Cardiac muscle cell (in vitro differentiated cells and primary cell): ENCODE measurements at regions not wholly inside any gene's neighbourhood (a gene's known extent, or its start where the extent isn't known, plus 50 kb on each side); places are given as distances from the start of the nearest gene placed in this dataset.

ENCODE experiments used
- DNase-seq, 2 donors: peaks; one replicate each; pipeline versions ENCODE4 v3.0.0 to v3.0.0-alpha.2; 2010 to 2017; ENCODE audit warnings: low read depth in 1 of 2, low spot score in 1 of 2
- H3K27ac ChIP-seq: fragments of 200-600 bp; sonication (generic); 2 replicates; pipeline ENCODE4 v1.5.1; 2016
- H3K27me3 ChIP-seq: fragments of 200-600 bp; sonication (generic); 2 replicates; pipeline ENCODE4 v1.6.0; 2016; ENCODE audit warnings: control low read depth
- H3K36me3 ChIP-seq: fragments of 200-600 bp; sonication (generic); 2 replicates; pipeline ENCODE4 v1.5.1; 2016; ENCODE audit warnings: control low read depth
- H3K4me1 ChIP-seq: fragments of 200-600 bp; sonication (generic); 2 replicates; pipeline ENCODE4 v1.8.1; 2017; ENCODE audit warnings: low read depth, mild to moderate bottlenecking, mixed run types
- H3K4me3 ChIP-seq: fragments of 200-600 bp; sonication (generic); 2 replicates; pipeline ENCODE4 v1.5.1; 2016; ENCODE audit warnings: mild to moderate bottlenecking
- H3K9me3 ChIP-seq: fragments of 200-600 bp; sonication (generic); 2 replicates; pipeline ENCODE4 v1.5.1; 2017; ENCODE audit warnings: low read depth, mild to moderate bottlenecking, control low read depth
- TF ChIP-seq, protein P1 (sequence below): IDR thresholded peaks from 2 replicates; pipeline ENCODE4 v1.5.1; 2012; ENCODE audit warnings: low read depth, mild to moderate bottlenecking, low read length

DNA sequence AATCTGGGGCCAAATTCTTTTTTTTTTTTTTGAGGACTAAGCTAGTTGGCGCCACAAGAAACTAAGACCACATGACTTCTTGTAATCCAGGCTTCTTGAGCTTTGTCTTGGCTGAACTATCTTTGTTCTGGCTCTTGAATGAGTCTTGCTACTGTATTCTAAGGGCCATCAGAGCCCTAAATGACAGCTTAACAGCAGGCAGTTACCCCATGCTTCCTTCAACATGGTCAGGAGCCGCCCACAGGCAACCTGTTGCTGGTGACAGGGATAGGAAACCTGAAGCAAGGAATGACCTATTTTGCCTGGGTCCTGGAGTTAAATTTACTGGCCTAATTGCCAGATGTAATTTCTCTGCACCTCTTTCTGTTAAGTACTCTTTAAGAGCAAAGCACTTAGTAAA is 188.2 kb upstream of the PLXNA2 start:
- TF ChIP-seq, protein P1, sequence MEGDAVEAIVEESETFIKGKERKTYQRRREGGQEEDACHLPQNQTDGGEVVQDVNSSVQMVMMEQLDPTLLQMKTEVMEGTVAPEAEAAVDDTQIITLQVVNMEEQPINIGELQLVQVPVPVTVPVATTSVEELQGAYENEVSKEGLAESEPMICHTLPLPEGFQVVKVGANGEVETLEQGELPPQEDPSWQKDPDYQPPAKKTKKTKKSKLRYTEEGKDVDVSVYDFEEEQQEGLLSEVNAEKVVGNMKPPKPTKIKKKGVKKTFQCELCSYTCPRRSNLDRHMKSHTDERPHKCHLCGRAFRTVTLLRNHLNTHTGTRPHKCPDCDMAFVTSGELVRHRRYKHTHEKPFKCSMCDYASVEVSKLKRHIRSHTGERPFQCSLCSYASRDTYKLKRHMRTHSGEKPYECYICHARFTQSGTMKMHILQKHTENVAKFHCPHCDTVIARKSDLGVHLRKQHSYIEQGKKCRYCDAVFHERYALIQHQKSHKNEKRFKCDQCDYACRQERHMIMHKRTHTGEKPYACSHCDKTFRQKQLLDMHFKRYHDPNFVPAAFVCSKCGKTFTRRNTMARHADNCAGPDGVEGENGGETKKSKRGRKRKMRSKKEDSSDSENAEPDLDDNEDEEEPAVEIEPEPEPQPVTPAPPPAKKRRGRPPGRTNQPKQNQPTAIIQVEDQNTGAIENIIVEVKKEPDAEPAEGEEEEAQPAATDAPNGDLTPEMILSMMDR: no peak
- no peaks in the 10 kb centered on the region for H3K36me3 ChIP-seq
- DNase-seq: no peak
- H3K27ac ChIP-seq: no peak overlapping the region
- no peak overlapping the region for H3K4me3 ChIP-seq
- H3K4me1 ChIP-seq: peaks cover 44% of the 10 kb centered on the region
- no peaks in the 10 kb centered on the region for H3K9me3 ChIP-seq
- no peaks in the 10 kb centered on the region for H3K27me3 ChIP-seq

DNA sequence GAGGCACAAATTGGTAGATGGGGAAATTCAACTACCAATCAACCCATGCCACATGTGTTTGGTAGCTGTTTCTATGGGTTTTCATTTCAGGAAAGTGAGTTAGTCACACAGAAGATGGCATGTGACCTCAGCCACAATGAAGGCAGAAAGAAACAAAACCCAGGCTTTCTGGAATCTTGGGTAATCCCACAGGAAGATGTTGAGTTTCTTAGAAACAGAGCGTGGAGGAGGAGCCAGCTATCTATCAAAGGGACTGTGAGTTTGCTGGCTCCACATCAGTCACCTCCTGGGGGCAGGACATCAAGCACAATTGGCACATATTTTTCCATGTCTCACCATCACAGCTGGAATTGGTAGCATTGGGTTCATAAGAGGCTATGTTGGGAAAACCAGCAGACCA is 188.9 kb upstream of the PLXNA2 start:
- H3K36me3 ChIP-seq: no peaks in the 10 kb centered on the region
- H3K27me3 ChIP-seq: no peaks in the 10 kb centered on the region
- peaks cover 44% of the 10 kb centered on the region for H3K4me1 ChIP-seq
- TF ChIP-seq, protein P1: no peak
- no peak overlapping the region for H3K27ac ChIP-seq
- no peak for DNase-seq
- no peak overlapping the region for H3K4me3 ChIP-seq
- H3K9me3 ChIP-seq: no peaks in the 10 kb centered on the region

DNA sequence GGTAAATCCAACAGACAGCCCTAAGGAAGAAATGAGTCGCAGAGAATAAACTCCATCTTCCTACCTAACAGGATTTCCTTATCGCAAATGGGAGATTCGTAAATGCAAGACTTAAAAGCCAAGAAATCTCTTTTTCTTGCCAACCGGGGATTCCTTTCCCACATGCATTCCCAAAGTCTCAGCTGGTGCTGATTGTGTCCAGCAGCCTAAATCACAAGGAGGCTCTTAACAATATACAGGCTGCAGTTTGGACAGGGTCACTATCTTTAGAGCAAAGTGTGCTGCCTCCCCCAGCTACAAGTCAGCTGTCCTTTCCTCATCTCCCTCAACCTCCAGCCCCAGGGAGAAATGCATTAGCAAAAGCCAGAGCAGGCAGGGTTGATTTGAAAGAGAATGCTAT is 189.8 kb upstream of the PLXNA2 start:
- Histone ChIP-seq H3K9me3 (no peaks in the 10 kb centered on the region), H3K4me3 (no peak overlapping the region), H3K27me3 (no peaks in the 10 kb centered on the region), H3K4me1 (peaks cover 41% of the 10 kb centered on the region), H3K27ac (peak overlapping the region; percentile 40), H3K36me3 (no peaks in the 10 kb centered on the region)
- peak; percentile 2 to 81 for DNase-seq
- TF ChIP-seq, protein P1: no peak

DNA sequence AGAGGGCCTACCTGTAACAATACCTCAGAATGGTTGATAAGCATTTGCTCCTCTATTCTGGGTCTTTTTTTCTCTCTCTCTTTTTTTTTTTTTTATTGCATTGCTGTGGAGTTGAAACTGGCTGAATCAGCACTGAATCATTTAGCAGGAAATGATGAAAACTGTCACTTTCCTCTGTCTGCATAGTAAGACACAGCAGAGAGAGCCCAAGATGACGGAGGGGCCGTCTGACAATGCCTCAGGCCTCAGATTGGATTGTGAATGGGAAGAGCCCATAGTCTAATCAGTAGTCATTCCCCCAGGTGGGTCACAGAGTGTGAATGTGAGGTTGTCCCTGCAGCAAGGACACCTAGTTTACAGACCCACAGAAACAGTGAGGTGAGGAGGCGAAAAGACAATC is 193.2 kb upstream of the PLXNA2 start:
- Histone ChIP-seq H3K4me3 (no peak overlapping the region), H3K36me3 (no peaks in the 10 kb centered on the region), H3K27me3 (no peaks in the 10 kb centered on the region), H3K9me3 (no peaks in the 10 kb centered on the region), H3K27ac (no peak overlapping the region), H3K4me1 (peaks cover 28% of the 10 kb centered on the region)
- peak in 1 of 2 donors; percentile 26 for DNase-seq
- TF ChIP-seq, protein P1: no peak

DNA sequence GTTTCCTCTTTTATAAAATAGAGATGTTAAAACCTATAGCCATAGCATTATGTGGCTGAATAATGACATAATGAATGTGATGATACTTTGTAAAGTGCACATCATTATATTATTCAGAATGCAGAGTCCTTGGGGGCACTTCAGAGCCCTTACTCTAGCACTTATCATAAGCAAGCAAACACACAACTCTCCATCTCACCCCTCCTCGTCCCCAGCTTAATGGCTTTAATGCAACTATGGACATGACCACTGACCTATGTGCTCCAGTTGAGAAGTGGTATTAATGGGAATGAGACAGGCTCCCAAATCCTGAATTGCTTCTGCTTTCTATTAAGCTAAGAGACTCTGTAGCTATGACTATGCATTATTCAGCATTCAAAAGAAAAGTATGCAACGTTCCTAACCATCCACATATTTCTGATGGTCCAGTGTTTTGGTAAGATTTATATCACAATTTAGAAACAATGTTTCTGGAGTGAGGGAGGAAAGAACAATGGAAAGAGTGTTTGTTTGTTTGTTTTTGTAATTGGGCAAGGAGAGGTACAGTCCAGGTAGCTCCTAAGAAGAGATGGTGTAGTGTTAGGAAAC is 194.0 kb upstream of the PLXNA2 start:
- Histone ChIP-seq H3K4me1 (peaks cover 20% of the 10 kb centered on the region), H3K36me3 (no peaks in the 10 kb centered on the region), H3K4me3 (no peak overlapping the region), H3K27me3 (no peaks in the 10 kb centered on the region), H3K9me3 (no peaks in the 10 kb centered on the region), H3K27ac (no peak overlapping the region)
- DNase-seq: no peak
- TF ChIP-seq, protein P1: no peak
